ENCODE measurements at regions not wholly inside any gene's neighbourhood (a gene's known extent, or its start where the extent isn't known, plus 50 kb on each side); places are given as distances from the start of the nearest gene placed in this dataset.

GRCh38 chrX:39855748-39856129, 242.0 kb downstream of the BCOR start:
- TF ChIP-seq RAD21 (CRISPR knock-in tag; conservative IDR thresholded peaks at IDR 0.05 in 1 of 2, IDR thresholded peaks at IDR 0.05 in 1 of 2) (no peak), HNRNPK (IDR thresholded peaks at IDR 0.05; ENCODE audit: low read depth, low read length, poor library complexity, severe bottlenecking) (no peak), MCM5 (IDR thresholded peaks at IDR 0.05; ENCODE audit: low read depth) (no peak), ZFP30 (CRISPR knock-in tag; IDR thresholded peaks at IDR 0.05; ENCODE audit: borderline replicate concordance) (no peak), GMEB1 (CRISPR knock-in tag; IDR thresholded peaks at IDR 0.05) (no peak), MAX (CRISPR knock-in tag; IDR thresholded peaks at IDR 0.05) (no peak), EP300 (IDR thresholded peaks at IDR 0.05; ENCODE audit: low read length) (peak; percentile 81), CTBP1 (IDR thresholded peaks at IDR 0.05; ENCODE audit: borderline replicate concordance) (peak; percentile 44; the same call in 1 of the 2 replicates)
